ENCODE measurements at regions not wholly inside any gene's neighbourhood (a gene's known extent, or its start where the extent isn't known, plus 50 kb on each side); places are given as distances from the start of the nearest gene placed in this dataset.
"Not testable (repeated sequence)": the region's sequence is repeated elsewhere in the genome, so short reads cannot be mapped to it uniquely, and the experiment has no call there.

DNA sequence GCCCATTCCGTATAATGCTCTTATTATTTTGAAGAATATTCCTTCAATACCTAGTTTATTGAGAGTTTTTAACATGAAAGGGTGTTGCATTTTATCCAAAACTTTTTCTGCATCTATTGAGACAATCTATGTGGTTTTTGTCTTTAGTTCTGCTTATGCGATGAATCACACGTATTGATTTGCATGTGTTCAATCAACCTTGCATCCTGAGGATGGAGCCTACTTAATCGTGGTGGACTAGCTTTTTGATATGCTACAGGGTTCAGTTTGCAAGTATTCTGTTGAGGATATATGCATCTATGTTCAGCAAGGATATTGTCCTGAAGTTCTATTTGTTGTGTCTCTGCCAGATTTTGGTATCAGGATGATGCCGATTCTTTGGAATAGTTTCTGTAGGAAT, 1070.3 kb upstream of the CDH18 start:
- TF ChIP-seq, protein P1, sequence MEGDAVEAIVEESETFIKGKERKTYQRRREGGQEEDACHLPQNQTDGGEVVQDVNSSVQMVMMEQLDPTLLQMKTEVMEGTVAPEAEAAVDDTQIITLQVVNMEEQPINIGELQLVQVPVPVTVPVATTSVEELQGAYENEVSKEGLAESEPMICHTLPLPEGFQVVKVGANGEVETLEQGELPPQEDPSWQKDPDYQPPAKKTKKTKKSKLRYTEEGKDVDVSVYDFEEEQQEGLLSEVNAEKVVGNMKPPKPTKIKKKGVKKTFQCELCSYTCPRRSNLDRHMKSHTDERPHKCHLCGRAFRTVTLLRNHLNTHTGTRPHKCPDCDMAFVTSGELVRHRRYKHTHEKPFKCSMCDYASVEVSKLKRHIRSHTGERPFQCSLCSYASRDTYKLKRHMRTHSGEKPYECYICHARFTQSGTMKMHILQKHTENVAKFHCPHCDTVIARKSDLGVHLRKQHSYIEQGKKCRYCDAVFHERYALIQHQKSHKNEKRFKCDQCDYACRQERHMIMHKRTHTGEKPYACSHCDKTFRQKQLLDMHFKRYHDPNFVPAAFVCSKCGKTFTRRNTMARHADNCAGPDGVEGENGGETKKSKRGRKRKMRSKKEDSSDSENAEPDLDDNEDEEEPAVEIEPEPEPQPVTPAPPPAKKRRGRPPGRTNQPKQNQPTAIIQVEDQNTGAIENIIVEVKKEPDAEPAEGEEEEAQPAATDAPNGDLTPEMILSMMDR (IDR thresholded peaks at IDR 0.05; ENCODE audit: low read length, missing control alignments), result no peak
- no peak for DNase-seq (ENCODE audit: low read depth)
- no peak overlapping the region for H3K4me3 ChIP-seq (replicated peaks; ENCODE audit: low read depth, low read length)

DNA sequence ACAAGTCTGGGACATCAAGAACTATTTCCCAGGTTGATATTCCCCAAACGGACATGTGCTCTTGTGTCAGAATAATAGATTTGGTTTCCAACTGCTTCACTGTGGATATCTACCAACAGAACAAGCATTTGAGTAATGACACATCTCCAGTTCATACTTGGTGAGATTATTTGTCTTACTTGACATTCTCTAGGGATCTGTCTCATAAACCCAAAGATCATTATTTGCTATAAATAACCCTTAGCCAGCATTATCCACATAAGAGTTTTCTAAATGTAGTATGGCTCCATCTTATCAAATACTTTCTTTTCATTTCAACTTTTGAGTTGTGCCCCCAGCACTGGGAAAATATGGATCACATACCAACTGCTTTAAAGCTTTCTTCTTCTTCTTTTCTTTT, 1063.9 kb upstream of the CDH18 start:
- DNase-seq (ENCODE audit: low read depth), result no peak
- TF ChIP-seq, protein P1 (IDR thresholded peaks at IDR 0.05; ENCODE audit: low read length, missing control alignments), result no peak
- no peak overlapping the region for H3K4me3 ChIP-seq (replicated peaks; ENCODE audit: low read depth, low read length)

DNA sequence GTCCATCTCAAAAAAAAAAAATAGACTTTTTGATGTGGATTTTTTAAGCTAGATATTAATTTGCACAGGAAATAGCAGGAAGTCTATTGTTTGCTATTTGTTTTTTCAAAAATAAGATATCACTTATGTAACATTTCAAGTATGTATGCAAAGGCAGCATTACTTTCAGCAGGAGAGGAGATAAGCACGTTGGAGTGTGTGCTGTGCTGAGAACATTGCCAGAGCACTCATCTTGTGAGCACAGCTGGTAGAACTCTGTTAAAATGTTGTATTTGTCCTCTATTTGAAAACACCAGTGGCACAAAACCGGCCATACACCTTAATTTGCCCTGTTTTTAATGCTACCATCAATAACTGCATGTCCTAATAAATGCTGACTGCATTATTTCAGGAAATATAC, 1061.9 kb upstream of the CDH18 start:
- DNase-seq (ENCODE audit: low read depth), result peak; percentile 48
- no peak overlapping the region for H3K4me3 ChIP-seq (replicated peaks; ENCODE audit: low read depth, low read length)
- TF ChIP-seq, protein P1 (IDR thresholded peaks at IDR 0.05; ENCODE audit: low read length, missing control alignments), result no peak

DNA sequence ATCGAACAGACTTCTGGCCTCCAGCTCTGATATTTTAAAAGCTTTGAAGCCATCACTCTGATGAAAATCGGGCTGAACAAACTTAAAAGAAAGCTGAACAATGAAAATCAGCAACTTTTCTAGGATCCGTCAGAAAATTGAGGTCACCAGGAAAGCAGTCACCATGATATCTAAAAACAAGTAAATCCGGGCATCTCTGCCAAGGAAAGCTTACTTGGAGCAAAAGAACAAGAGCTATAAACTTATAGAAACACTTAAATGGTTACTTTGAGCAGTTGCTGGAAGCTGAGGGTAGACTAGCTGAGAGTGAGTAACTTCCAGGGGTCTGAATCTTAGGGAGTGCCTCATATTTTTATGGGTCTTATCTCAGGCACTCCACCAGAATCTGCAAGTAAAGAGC, 1043.0 kb upstream of the CDH18 start:
- H3K4me3 ChIP-seq (replicated peaks; ENCODE audit: low read depth, low read length), result no peak overlapping the region
- DNase-seq (ENCODE audit: low read depth), result no peak

DNA sequence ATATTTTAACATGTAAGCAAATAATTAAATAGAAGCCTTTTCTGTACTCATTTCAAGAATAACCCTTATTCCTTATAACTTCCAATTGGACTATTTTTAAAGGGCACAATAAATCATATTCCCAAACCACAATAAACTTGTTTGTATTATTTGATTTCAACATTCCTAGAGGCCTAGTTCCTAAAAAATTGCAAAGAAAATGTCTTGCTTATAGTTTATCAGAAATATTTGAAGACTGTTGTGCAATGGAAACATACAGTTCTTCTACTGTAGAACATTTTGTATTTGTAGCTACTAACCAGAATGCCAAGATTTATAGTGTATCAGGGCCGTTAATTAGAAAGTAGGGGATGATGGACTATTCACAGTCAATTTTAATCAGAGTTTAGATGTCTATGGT, 1037.0 kb upstream of the CDH18 start:
- TF ChIP-seq, protein P1 (IDR thresholded peaks at IDR 0.05; ENCODE audit: low read length, missing control alignments), result no peak
- no peak overlapping the region for H3K4me3 ChIP-seq (replicated peaks; ENCODE audit: low read depth, low read length)
- DNase-seq (ENCODE audit: low read depth), result peak; percentile 17

More for the DNA sequence above, 1043.0 kb upstream of the CDH18 start:
- TF ChIP-seq, protein P1 (IDR thresholded peaks at IDR 0.05; ENCODE audit: low read length, missing control alignments), result no peak

DNA sequence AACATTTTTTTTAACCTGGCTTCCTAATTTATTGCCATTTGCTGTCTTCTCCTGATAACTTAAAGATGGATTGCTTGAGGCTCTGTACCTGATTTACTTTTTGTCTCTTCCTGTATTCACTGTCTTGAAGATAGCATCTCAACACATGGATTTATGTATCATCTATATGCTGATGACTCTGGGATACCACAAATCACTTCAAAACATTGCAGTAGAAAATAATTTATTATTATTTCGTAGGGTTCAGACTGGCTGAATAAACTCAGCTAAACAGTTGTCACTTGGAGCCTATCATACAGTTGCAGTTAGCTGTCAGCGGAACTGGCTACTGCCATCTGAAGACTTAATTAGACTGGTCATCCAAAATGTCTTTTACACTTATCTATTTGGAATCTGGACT, 1025.2 kb upstream of the CDH18 start:
- DNase-seq (ENCODE audit: low read depth), result no peak
- H3K4me3 ChIP-seq (replicated peaks; ENCODE audit: low read depth, low read length), result no peak overlapping the region

DNA sequence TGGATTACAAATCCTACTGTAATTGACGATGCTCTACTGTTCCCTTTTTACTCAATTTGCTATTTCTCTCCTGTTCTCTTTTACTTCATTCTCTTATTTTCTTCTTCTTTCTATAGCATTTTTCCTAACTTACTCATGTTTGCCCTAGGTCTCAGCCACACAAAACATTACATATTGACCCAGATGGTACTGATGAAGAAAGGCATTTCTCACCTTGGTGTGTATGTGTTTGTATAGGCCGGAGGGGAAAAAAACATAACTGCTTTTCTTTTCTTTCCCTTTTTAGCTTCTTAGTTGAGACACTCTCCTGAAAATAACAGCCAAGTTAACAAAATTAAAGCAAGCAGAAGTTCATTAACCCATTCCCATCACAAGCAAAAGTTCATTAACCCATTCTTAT, 1019.8 kb upstream of the CDH18 start:
- DNase-seq (ENCODE audit: low read depth), result no peak
- no peak overlapping the region for H3K4me3 ChIP-seq (replicated peaks; ENCODE audit: low read depth, low read length)
- TF ChIP-seq, protein P1 (IDR thresholded peaks at IDR 0.05; ENCODE audit: low read length, missing control alignments), result no peak

More for the DNA sequence above, 1025.2 kb upstream of the CDH18 start:
- TF ChIP-seq, protein P1 (IDR thresholded peaks at IDR 0.05; ENCODE audit: low read length, missing control alignments), result no peak

DNA sequence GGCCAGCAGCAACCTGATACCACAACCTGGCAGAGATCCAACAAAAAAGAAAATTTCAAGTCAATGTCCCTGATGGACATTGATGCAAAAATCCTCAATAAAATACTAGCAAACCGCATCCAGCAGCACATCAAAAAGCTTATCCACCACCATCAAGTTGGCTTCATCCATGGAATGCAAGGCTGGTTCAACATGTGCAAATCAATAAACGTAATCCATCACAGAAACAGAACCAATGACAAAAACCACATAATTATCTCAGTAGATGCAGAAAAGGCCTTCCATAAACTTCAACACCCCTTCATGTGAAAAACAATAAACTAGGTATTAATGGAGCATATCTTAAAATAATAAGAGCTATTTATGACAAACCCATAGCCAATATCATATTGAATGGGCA, 1000.9 kb upstream of the CDH18 start:
- DNase-seq (ENCODE audit: low read depth); H3K4me3 ChIP-seq (replicated peaks; ENCODE audit: low read depth, low read length): not testable (repeated sequence)
